Activated CD4-positive, CD25-positive, alpha-beta regulatory T cell treated with anti-CD3 and anti-CD28 coated beads, Interleukin-2, amount 50 U/mL, for 16 hours (primary cell): ENCODE measurements at regions not wholly inside any gene's neighbourhood (a gene's known extent, or its start where the extent isn't known, plus 50 kb on each side); places are given as distances from the start of the nearest gene placed in this dataset.

ENCODE experiments used
- DNase-seq: peaks from one replicate; pipeline ENCODE4 v3.0.0-alpha.2; 2020; ENCODE audit warnings: low read depth, low spot score

GRCh38 chr6:85396159-85396808 lies 53.6 kb upstream of the NT5E start:
- no peak for DNase-seq

DNA sequence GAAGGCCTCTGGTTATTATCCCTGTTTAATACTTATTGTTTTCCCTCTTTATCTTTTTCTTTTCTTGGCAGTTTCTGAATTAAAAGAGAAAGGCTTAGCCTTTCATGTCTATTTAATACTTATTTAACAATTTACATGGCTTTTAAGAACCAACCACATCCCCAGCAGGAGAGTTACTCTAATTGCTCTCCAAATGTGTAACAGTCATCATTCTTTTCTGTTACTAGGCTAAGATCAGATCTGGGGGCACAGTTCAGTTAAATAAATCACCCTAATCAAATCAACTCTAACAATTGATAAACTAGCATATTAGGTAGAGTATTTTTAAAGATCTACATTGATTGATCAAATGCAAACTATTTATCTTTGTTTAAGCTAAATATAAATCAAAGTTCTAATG lies 54.1 kb upstream of the NT5E start:
- DNase-seq: no peak

- DNase-seq: no peak
These were observed 54.9 kb upstream of the NT5E start for GRCh38 chr6:85394853-85395538.

- DNase-seq: no peak
These were observed 55.7 kb upstream of the NT5E start for GRCh38 chr6:85394199-85394598.

GRCh38 chr6:85392379-85392778 lies 57.5 kb upstream of the NT5E start:
- no peak for DNase-seq

GRCh38 chr6:85390775-85391174 lies 59.1 kb upstream of the NT5E start:
- DNase-seq: no peak

DNA sequence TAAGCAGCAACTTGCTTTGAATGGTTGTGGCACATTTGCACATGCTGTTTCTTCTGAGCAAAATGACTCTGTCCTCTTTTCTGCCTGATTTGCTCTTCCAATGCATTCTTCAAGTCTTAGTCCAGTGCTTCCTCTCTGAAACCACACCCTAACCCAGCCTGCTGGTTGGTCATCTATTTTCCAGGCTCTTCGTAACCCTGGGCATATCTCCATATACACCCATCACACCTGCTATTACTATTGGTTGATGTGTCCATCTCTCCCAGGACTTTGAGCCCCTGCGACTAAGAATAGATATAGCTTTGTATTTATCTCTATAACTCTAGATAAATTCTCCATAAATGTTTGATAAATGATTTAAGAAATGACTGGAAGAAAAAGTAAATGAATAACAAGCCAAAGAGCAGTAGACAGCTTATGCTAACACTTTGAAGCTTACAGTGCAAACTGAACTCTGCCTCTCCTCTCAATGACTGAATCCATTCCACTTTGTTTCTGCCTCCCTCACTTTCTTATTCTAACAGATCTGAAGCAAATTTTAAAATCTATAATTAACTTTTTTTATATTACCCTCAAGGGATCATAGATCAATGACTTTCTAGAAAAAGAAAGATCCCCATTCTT lies 59.7 kb upstream of the NT5E start:
- no peak for DNase-seq

DNA sequence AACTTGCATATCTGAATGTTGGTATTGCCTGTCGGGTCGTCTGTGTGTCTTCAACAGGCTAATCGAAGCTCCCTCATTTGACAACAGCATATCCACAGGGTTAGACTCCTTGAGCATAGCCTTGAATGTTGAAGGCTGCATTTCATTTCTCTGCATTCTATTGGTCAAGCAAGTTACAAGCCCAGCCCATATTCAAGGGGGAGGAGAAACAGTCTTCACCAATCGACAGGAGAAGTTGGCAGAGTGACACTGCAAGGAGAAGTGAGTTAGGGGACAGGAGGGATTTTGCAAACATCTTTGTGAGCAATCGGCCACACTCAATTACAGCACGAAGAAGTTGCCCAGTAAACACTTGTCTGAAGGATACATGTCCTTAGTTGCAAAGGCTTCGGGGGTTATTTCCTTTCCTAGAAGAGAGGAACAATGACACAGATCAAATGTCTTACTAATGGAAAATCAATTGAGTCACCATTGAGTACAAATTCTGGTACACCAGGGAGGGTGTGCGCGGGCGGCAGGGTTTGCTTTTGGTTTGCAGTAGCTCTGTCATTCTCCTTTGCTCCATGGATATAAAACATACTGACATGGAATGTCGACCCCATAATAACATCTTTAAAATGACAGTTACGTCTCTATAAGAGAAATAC lies 60.6 kb upstream of the NT5E start:
- DNase-seq: no peak

GRCh38 chr6:85388531-85388930 lies 61.4 kb upstream of the NT5E start:
- DNase-seq: no peak

DNA sequence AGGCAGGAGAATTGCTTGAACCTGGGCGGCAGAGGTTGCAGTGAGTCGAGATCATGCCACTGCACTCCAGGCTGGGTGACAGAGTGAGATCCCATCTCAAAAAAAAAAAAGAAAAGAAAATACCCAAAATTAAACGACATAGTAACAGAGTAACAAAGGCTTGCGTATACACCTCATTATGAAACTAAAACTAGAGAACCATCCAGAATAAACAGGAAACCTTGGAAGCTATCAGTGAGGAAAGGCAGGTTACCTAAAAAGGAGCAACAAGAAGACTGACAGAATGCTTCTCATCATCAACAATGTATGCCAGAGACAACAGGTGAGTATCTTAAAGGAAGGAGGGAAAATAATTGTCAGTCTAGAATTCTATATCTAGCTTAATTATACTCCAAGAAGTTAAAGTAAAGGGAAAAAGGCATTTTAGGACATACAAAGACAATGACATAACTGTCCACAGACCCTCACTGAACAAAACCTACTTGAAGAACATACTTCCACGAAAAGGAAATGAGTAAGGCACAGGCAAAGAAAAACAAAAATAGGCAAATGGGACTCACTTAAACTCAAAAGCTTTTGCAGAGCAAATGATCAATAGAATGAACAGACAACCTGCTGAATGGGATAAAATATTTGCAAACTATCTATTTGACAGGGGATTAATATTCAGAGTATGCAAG lies 64.1 kb upstream of the NT5E start:
- DNase-seq: no peak

GRCh38 chr6:85383042-85383441 lies 66.8 kb upstream of the NT5E start:
- no peak for DNase-seq

- no peak for DNase-seq
These were observed 67.3 kb upstream of the NT5E start for GRCh38 chr6:85382541-85382940.

DNA sequence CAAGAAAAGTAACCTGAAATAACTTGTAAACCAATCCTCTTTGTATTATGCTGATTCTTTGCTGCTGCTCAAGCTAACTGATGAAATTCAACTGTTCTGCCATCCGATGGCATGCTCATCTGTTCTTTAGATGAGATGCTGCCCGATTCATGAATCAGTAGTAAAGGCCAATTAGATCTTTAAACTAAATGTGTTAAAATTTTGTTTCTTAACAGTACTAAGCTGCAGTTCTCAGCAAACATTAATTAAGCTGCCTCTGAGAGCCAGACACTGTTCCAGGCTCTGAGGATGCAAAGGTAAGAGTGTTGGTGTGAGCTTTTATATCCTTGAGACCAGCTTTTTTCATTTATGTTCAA lies 77.0 kb upstream of the NT5E start:
- no peak for DNase-seq

DNA sequence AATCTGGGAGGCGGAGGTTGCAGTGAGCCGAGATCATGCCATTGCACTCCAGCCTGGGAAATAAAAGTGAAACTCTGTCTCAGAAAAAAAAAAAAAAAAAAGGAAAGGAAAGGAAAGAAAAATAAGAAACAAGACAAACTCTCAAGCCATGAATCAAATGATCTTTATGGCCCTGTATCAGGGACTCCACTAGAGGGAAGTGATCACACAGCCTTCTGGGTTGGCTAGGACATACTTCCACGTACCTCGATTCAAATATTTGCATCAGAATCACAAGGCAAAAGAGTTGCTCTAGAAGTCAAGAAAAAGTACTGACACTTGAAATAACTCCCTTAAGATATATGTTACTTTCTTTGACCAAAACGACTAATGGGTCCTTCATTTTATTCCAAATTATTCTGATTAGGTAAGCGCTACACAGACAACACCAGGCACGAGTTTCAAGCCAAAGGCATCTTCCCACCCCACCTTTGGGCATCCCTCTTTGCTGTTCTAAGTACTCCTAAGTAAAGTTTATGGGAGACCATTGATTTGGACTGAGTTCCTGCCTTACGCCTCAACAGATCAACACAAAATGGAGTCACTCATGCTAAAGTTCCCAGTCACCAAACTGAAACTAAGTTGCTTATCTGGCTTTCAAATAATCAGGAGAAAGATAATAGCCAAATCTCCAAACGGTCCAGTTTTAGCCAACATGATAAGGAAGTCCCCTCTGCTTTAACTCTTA lies 77.5 kb upstream of the NT5E start:
- DNase-seq: no peak

- DNase-seq: no peak
These were observed 81.3 kb upstream of the NT5E start for GRCh38 chr6:85368631-85369030.

- no peak for DNase-seq
These were observed 85.5 kb upstream of the NT5E start for GRCh38 chr6:85364344-85364743.

DNA sequence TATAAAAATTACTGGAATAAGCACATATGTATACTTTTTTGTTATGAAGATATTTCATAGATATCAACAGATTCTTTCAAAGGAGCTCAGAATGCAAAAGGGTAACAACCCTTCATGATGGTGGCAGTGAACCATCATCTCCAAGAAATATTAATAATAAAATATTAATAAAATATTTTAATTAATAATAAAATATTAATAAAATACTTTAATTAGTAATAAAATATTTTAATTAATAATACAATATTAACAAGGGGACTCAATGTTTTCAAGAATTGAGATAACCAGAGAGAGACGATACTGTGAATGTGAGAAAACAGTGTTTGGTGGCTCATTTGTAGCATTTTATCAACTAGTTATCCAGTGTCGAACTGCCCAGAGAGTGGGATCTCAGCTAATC lies 86.0 kb upstream of the NT5E start:
- DNase-seq: no peak

DNA sequence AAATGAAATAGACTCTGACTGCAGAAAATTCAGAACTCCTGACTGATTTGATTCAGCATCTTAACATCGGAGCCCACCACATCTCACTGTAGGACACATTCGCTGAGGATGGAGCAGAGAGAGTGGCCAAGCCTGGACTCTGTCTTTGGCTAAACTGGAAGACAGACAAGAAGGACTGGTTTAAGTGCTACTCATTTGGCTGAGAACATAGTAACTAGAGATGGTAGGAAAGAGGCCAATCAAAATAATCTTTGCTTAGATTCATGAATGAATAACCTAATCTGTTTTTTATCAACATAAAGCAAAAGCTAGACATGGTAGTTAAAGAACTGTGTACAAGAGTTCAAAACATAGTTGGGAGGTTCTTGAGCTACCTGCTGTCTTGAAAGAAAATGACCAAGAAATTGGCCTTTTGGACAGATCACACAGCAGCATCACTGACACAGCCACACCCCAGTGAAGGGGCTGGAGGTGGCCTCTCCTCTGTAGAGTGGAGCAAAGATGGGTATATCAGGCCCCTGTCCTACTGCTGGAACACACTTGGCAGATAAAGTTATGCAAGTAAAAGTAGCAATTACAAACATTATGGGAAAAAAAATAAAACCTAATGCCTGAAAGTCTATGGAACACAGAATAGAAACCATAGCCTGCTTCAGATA lies 87.1 kb upstream of the NT5E start:
- no peak for DNase-seq

DNA sequence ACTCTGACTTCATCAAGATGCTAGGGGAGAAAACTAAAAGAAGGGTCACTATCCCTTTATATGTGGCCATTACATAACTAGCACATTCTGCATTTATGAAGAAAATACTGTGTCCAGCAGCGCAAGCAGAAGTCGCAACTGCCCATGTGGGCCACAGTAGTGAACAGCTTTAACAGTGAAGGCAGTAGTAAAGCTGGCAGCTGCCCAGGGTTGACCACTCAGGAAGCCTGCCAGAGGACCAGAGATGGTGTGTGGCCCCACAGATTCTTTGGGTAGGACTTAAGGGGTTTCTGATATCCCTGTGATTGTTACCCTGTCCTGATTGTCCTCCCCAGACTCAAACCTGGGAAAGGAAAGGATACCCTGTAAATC lies 88.3 kb upstream of the NT5E start:
- DNase-seq: no peak

DNA sequence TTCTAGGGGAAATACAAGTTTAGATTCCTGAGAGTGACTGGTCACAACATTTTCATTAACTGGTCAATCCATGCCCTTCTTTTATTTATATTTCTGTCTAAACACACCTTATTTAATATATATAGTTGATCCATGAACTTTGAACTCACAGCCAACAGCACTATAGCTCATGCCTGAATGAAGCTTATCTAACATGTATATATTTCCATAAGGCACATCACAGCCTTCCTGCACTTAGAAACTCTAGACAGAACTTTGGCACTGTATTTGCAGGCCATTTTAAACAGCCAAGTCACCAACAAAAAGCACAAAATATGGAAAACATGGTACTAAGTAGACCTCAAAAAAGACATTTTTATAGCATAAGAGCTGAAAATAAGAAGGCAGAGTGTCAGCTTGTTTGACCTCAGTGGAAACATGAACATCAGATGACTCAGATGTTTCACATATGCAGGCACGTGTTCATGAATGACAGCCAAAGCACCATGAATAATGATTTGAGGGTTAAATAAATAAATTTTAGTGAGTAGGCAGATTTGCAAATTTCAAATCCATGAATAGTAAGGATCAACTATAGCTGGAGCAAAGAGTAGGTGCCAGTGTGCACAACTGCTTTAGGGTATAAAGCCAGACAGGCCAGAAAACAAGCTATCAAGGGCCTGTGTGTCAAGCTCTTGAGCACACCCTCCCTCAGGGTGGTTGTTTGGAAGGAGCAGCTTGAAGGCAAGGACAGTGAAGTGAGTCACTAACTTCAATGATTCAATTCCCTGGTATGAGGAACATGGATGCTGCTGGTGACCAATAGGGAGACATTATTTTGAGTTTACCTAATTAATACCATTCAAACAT lies 88.9 kb upstream of the NT5E start:
- DNase-seq: no peak
